MG63 (cell line): ENCODE measurements at regions not wholly inside any gene's neighbourhood (a gene's known extent, or its start where the extent isn't known, plus 50 kb on each side); places are given as distances from the start of the nearest gene placed in this dataset.

Experiments used
- DNase-seq: peaks from one replicate; pipeline ENCODE4 v3.0.0-alpha.2; 2020
- H3K27me3 ChIP-seq: fragments of 250-450 bp; sonication (Bioruptor Pico); 2 replicates; pipeline ENCODE4 v1.5.1; 2020; ENCODE audit warnings: mild to moderate bottlenecking, moderate library complexity
- H3K36me3 ChIP-seq: fragments of 250-450 bp; sonication (Bioruptor Pico); 2 replicates; pipeline ENCODE4 v1.5.1; 2020; ENCODE audit warnings: mild to moderate bottlenecking, moderate library complexity
- H3K4me3 ChIP-seq: fragments of 250-450 bp; sonication (Bioruptor Pico); 2 replicates; pipeline ENCODE4 v1.5.1; 2020; ENCODE audit warnings: mild to moderate bottlenecking, moderate library complexity
- H3K9me3 ChIP-seq: fragments of 250-450 bp; sonication (Bioruptor Pico); 2 replicates; pipeline ENCODE4 v1.5.1; 2020; ENCODE audit warnings: mild to moderate bottlenecking, moderate library complexity

GRCh38 chr7:32194537-32194936 is 124.3 kb upstream of the PDE1C start:
- no peak for DNase-seq

GRCh38 chr7:32191305-32191704 is 121.1 kb upstream of the PDE1C start:
- H3K9me3 ChIP-seq, result peaks cover 12% of the 10 kb centered on the region
- H3K27me3 ChIP-seq, result no peaks in the 10 kb centered on the region
- DNase-seq, result no peak
- no peak overlapping the region for H3K4me3 ChIP-seq
- H3K36me3 ChIP-seq, result no peaks in the 10 kb centered on the region

More at GRCh38 chr7:32194537-32194936, 124.3 kb upstream of the PDE1C start:
- Histone ChIP-seq H3K9me3 (peaks cover 12% of the 10 kb centered on the region), H3K36me3 (no peaks in the 10 kb centered on the region), H3K4me3 (no peak overlapping the region), H3K27me3 (no peaks in the 10 kb centered on the region)

- H3K4me3 ChIP-seq, result no peak overlapping the region
- H3K36me3 ChIP-seq, result no peaks in the 10 kb centered on the region
- H3K27me3 ChIP-seq, result no peaks in the 10 kb centered on the region
- H3K9me3 ChIP-seq, result no peaks in the 10 kb centered on the region
- no peak for DNase-seq
These were observed 109.4 kb upstream of the PDE1C start for GRCh38 chr7:32179567-32179966.

- DNase-seq, result no peak
- Histone ChIP-seq H3K9me3 (no peaks in the 10 kb centered on the region), H3K27me3 (no peaks in the 10 kb centered on the region), H3K36me3 (no peaks in the 10 kb centered on the region), H3K4me3 (no peak overlapping the region)
These were observed 108.6 kb upstream of the PDE1C start for GRCh38 chr7:32178677-32179366.

GRCh38 chr7:32177232-32177631 is 107.0 kb upstream of the PDE1C start:
- Histone ChIP-seq H3K36me3 (no peaks in the 10 kb centered on the region), H3K27me3 (no peaks in the 10 kb centered on the region), H3K9me3 (no peaks in the 10 kb centered on the region), H3K4me3 (no peak overlapping the region)
- no peak for DNase-seq

GRCh38 chr7:32175099-32175498 is 104.9 kb upstream of the PDE1C start:
- Histone ChIP-seq H3K9me3 (no peaks in the 10 kb centered on the region), H3K4me3 (no peak overlapping the region), H3K36me3 (no peaks in the 10 kb centered on the region), H3K27me3 (no peaks in the 10 kb centered on the region)
- DNase-seq, result no peak

- Histone ChIP-seq H3K27me3 (no peaks in the 10 kb centered on the region), H3K36me3 (no peaks in the 10 kb centered on the region), H3K9me3 (no peaks in the 10 kb centered on the region), H3K4me3 (no peak overlapping the region)
- DNase-seq, result no peak
These were observed 101.0 kb upstream of the PDE1C start for GRCh38 chr7:32171248-32171647.

- no peaks in the 10 kb centered on the region for H3K9me3 ChIP-seq
- no peak for DNase-seq
- no peaks in the 10 kb centered on the region for H3K36me3 ChIP-seq
- no peak overlapping the region for H3K4me3 ChIP-seq
- no peaks in the 10 kb centered on the region for H3K27me3 ChIP-seq
These were observed 100.6 kb upstream of the PDE1C start for GRCh38 chr7:32170838-32171237.

- Histone ChIP-seq H3K9me3 (no peaks in the 10 kb centered on the region), H3K27me3 (no peaks in the 10 kb centered on the region), H3K36me3 (no peaks in the 10 kb centered on the region), H3K4me3 (no peak overlapping the region)
- DNase-seq, result no peak
These were observed 99.0 kb upstream of the PDE1C start for GRCh38 chr7:32169228-32169627.

GRCh38 chr7:32167815-32168214 is 97.6 kb upstream of the PDE1C start:
- no peak for DNase-seq
- H3K27me3 ChIP-seq, result no peaks in the 10 kb centered on the region
- no peaks in the 10 kb centered on the region for H3K9me3 ChIP-seq
- no peak overlapping the region for H3K4me3 ChIP-seq
- H3K36me3 ChIP-seq, result no peaks in the 10 kb centered on the region

GRCh38 chr7:32167256-32167655 is 97.0 kb upstream of the PDE1C start:
- Histone ChIP-seq H3K27me3 (no peaks in the 10 kb centered on the region), H3K9me3 (no peaks in the 10 kb centered on the region)
- DNase-seq, result no peak

GRCh38 chr7:32164341-32164996 is 94.3 kb upstream of the PDE1C start:
- DNase-seq, result peak; percentile 59
- Histone ChIP-seq H3K27me3 (no peaks in the 10 kb centered on the region), H3K4me3 (no peak overlapping the region), H3K9me3 (no peaks in the 10 kb centered on the region), H3K36me3 (no peaks in the 10 kb centered on the region)

More at GRCh38 chr7:32167256-32167655, 97.0 kb upstream of the PDE1C start:
- H3K4me3 ChIP-seq, result no peak overlapping the region
- H3K36me3 ChIP-seq, result no peaks in the 10 kb centered on the region

- Histone ChIP-seq H3K9me3 (no peaks in the 10 kb centered on the region), H3K36me3 (no peaks in the 10 kb centered on the region), H3K4me3 (no peak overlapping the region), H3K27me3 (no peaks in the 10 kb centered on the region)
- no peak for DNase-seq
These were observed 93.7 kb upstream of the PDE1C start for GRCh38 chr7:32163896-32164295.

- Histone ChIP-seq H3K27me3 (no peaks in the 10 kb centered on the region), H3K4me3 (no peak overlapping the region), H3K36me3 (no peaks in the 10 kb centered on the region), H3K9me3 (no peaks in the 10 kb centered on the region)
- DNase-seq, result peak; percentile 95
These were observed 93.1 kb upstream of the PDE1C start for GRCh38 chr7:32163141-32163806.

- no peaks in the 10 kb centered on the region for H3K9me3 ChIP-seq
- H3K27me3 ChIP-seq, result no peaks in the 10 kb centered on the region
- DNase-seq, result peak; percentile 69
- no peaks in the 10 kb centered on the region for H3K36me3 ChIP-seq
- no peak overlapping the region for H3K4me3 ChIP-seq
These were observed 91.5 kb upstream of the PDE1C start for GRCh38 chr7:32161708-32162107.

GRCh38 chr7:32158751-32159745 is 88.8 kb upstream of the PDE1C start:
- DNase-seq, result peak; percentile 52
- no peak overlapping the region for H3K4me3 ChIP-seq
- H3K36me3 ChIP-seq, result no peaks in the 10 kb centered on the region
- H3K9me3 ChIP-seq, result no peaks in the 10 kb centered on the region
- H3K27me3 ChIP-seq, result no peaks in the 10 kb centered on the region

GRCh38 chr7:32158076-32158475 is 87.9 kb upstream of the PDE1C start:
- peak; percentile 72 for DNase-seq
- Histone ChIP-seq H3K27me3 (no peaks in the 10 kb centered on the region), H3K4me3 (no peak overlapping the region), H3K36me3 (no peaks in the 10 kb centered on the region), H3K9me3 (no peaks in the 10 kb centered on the region)
